HAP-1 (cell line): ENCODE measurements at regions not wholly inside any gene's neighbourhood (a gene's known extent, or its start where the extent isn't known, plus 50 kb on each side); places are given as distances from the start of the nearest gene placed in this dataset.

ENCODE experiments used
- DNase-seq, 2 experiments: peaks; one replicate each; pipeline ENCODE4 v3.0.0-alpha.2; 2016 to 2020; ENCODE audit warnings: low spot score in 2 of 2
- H3K27me3 ChIP-seq: fragments of 250-450 bp; sonication (Bioruptor Pico); 2 replicates; pipeline ENCODE4 v1.5.1; 2020; ENCODE audit warnings: low read depth, mild to moderate bottlenecking, moderate library complexity
- H3K36me3 ChIP-seq: fragments of 250-450 bp; sonication (Bioruptor Pico); replicated peaks from 2 replicates; pipeline ENCODE4 v1.5.1; 2020; ENCODE audit warnings: mild to moderate bottlenecking
- H3K4me1 ChIP-seq: fragments of 250-450 bp; sonication (Bioruptor Pico); 2 replicates; pipeline ENCODE4 v1.5.1; 2020; ENCODE audit warnings: mild to moderate bottlenecking
- H3K4me3 ChIP-seq: fragments of 250-450 bp; sonication (Bioruptor Pico); 2 replicates; pipeline ENCODE4 v1.5.1; 2020; ENCODE audit warnings: mild to moderate bottlenecking, moderate library complexity
- H3K9me3 ChIP-seq: fragments of 250-450 bp; sonication (Bioruptor Pico); 2 replicates; pipeline ENCODE4 v1.5.1; 2020; ENCODE audit warnings: mild to moderate bottlenecking, moderate library complexity
- in situ Hi-C: fragments of 300-500 bp; cut with MboI; formaldehyde crosslinking; loops from 3 replicates; pipeline ENCODE4 v1.14.3; 2020; ENCODE audit warnings: low sequenced_read_pairs, inconsistent platforms, mixed read lengths

DNA sequence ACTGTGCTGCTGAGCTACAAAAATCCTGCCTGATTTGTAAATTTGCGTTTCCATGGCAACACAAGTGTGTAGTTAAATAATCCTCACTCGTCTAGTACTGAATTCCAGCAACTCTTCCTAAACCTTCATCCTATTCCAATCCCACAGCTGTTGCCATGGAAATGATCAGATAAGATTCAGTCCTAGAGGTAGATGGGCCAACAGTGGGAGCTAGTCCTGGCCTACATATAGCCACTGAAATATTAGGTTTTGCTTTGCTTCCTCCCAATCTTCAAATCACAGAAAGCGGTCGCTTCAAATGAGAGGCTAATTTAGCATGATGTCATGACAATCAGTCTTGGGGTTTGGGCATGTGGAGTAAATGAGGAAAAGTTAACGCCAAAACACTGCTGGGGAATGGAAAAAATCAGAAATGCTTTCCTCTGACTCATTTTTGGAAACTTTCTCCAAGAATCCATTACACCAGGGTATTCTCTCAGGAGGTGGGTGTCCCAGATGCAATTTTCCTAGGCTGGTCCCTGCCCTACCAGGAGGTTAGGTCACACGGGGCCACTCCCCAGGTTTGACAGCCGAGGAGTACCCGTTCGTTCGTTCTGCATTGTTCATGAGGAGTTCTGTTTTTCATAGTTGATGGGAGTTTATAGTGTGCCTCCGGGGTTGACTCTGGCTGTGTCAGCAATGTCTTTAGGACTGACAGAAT, 159.2 kb upstream of the SLCO3A1 start:
- no peak overlapping the region for H3K4me3 ChIP-seq
- peak in 1 of 2 experiments; percentile 26 for DNase-seq
- no peaks in the 10 kb centered on the region for H3K36me3 ChIP-seq
- H3K27me3 ChIP-seq: no peaks in the 10 kb centered on the region
- in situ Hi-C loops: no loop called here
- H3K9me3 ChIP-seq: no peaks in the 10 kb centered on the region
- no peaks in the 10 kb centered on the region for H3K4me1 ChIP-seq

DNA sequence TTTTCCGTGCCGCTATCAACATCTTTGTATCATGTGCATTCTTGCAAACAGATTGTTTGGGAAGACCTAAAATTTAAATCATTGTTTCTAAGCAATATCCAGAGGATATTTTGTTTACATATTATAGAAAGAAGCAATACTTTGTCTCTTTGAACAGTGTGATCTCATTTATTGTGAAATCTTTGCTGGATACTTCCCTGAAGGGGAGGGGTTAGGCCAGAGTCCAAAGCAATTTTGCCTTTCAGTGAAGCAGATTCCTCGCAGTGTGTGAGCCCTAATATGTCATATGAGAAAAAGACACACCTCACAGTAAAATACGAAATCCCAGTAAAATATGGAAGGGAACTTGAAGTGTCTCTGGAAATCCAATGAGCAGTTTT, 158.7 kb upstream of the SLCO3A1 start:
- in situ Hi-C loops: no loop called here
- DNase-seq: no peak
- no peak overlapping the region for H3K4me3 ChIP-seq
- H3K4me1 ChIP-seq: no peaks in the 10 kb centered on the region
- no peaks in the 10 kb centered on the region for H3K9me3 ChIP-seq
- no peaks in the 10 kb centered on the region for H3K27me3 ChIP-seq
- no peaks in the 10 kb centered on the region for H3K36me3 ChIP-seq

DNA sequence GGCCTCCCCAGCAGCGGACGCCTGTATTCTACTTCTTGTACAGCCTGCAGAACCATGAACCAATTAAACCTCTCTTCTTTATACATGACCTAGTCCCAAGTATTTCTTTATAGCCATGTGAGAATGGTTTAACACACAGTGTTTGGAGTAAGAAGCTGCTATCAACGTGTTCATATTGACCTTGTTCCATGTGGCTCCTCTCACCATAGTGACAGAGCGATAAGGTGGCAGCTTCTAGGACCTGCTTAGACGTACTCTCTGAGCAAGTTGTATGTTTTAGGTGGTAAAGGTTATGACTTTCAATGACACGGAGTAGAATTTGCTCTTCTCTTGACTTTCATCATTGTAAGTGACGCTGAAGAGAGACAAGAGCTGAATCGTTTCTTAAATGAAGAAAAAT, 157.7 kb upstream of the SLCO3A1 start:
- no peak for DNase-seq
- in situ Hi-C loops: no loop called here
- no peaks in the 10 kb centered on the region for H3K27me3 ChIP-seq

DNA sequence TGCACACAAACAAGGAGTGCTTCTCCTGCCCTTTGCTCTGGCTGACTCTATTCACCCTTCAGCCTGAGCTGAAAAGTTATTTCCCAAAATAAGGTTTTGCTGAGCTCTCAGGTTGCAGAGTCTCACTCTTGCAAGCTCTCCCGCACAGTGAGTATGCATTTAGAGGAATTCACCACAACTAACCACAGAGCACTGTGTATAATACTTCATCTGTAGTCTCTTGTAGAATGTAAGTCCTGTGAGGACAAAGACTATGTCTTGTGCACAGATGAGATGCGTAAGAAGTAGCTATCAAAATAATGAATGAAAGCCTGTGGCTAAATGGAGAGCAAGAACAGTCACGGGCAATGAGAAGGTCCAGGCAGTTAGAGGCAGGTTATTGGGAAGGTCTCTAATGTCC, 156.5 kb upstream of the SLCO3A1 start:
- Histone ChIP-seq H3K4me1 (no peaks in the 10 kb centered on the region), H3K27me3 (no peaks in the 10 kb centered on the region), H3K9me3 (no peaks in the 10 kb centered on the region), H3K36me3 (no peaks in the 10 kb centered on the region), H3K4me3 (no peak overlapping the region)
- no peak for DNase-seq
- in situ Hi-C loops: no loop called here

More for the DNA sequence above, 157.7 kb upstream of the SLCO3A1 start:
- H3K9me3 ChIP-seq: no peaks in the 10 kb centered on the region
- H3K4me1 ChIP-seq: no peaks in the 10 kb centered on the region
- no peaks in the 10 kb centered on the region for H3K36me3 ChIP-seq
- no peak overlapping the region for H3K4me3 ChIP-seq

DNA sequence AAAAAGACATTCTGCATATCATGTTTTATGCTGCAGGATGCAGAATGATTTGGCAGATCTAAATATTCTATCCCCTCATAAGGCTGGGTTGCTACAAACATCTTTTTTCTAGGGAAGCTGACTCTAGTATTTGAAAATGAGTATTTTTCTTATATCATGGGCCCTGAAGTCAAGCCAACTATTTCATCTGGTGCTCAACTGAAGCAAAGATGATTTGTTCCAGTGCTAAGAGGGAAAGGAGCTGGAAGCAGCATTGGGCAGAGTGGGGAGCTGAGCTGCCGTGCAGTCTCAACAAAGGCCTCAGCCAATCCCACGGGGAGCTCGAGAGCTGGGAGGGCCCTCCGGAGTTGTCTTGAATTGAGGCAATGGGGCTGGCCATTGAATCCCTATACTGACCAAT, 155.3 kb upstream of the SLCO3A1 start:
- in situ Hi-C loops: no loop called here
- DNase-seq: no peak
- H3K36me3 ChIP-seq: no peaks in the 10 kb centered on the region
- no peaks in the 10 kb centered on the region for H3K9me3 ChIP-seq
- H3K4me1 ChIP-seq: no peaks in the 10 kb centered on the region
- H3K27me3 ChIP-seq: no peaks in the 10 kb centered on the region
- no peak overlapping the region for H3K4me3 ChIP-seq

DNA sequence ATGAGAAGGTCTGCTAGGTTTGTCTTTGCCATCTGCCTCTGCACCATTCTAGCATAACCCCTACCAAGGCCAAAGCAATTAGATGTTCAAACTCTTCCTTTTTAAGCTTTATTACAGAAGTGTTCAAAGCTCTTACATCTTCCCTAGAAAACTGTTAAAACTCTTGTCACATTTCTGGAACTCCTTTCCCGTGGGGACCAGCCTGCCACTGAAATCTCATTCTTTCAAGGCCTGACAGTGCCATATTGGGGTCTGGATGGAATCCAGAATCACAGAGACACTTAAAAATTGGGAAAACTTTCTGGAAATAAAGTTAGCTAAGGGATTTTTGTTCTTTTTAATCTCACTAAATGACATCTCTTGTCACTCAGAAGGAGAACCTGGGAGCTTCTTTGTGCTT, 153.8 kb upstream of the SLCO3A1 start:
- Histone ChIP-seq H3K4me1 (no peaks in the 10 kb centered on the region), H3K36me3 (no peaks in the 10 kb centered on the region), H3K27me3 (no peaks in the 10 kb centered on the region), H3K4me3 (no peak overlapping the region), H3K9me3 (no peaks in the 10 kb centered on the region)
- DNase-seq: no peak
- in situ Hi-C loops: no loop called here

DNA sequence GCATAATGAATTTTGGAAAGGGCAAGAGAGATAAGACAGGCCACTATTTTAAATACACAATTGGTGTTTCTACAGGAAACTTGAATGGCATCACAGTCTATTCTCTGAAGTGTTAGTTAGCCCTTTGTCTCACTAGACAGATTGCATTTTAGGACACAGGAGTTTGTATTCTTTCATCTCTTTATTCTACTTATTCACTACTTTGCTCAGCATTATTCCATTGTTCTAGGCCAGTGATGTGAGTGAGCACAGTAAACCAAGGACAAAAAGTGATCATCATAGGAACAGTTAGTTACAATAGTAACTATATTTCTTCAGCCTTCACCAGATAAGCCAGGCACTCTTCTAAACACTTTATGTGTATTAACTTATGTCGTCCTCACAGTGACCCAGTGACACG, 150.2 kb upstream of the SLCO3A1 start:
- in situ Hi-C loops: no loop called here
- DNase-seq: no peak

DNA sequence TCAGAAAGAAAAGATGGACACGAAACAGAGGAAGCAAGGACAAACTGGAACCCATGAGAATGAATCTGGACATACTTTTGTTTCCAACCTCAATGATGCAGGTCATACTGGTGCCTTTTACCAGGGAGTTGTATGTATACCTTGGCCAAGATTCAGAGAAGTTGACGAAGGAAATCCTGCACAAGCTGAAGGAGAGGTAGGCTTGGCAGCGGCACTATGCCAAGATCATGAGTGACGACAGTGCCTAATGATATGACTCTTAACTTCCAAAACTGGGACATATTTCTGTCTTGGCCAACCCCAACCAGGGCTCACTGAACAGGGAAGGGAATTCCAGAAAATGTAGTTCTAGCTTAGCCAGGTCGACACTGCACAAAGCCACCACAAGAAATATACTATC, 149.2 kb upstream of the SLCO3A1 start:
- Histone ChIP-seq H3K27me3 (no peaks in the 10 kb centered on the region), H3K36me3 (no peaks in the 10 kb centered on the region), H3K4me3 (no peak overlapping the region), H3K4me1 (no peaks in the 10 kb centered on the region), H3K9me3 (no peaks in the 10 kb centered on the region)
- in situ Hi-C loops: no loop called here
- DNase-seq: no peak

More for the DNA sequence above, 150.2 kb upstream of the SLCO3A1 start:
- Histone ChIP-seq H3K4me3 (no peak overlapping the region), H3K36me3 (no peaks in the 10 kb centered on the region), H3K27me3 (no peaks in the 10 kb centered on the region), H3K9me3 (no peaks in the 10 kb centered on the region), H3K4me1 (no peaks in the 10 kb centered on the region)

DNA sequence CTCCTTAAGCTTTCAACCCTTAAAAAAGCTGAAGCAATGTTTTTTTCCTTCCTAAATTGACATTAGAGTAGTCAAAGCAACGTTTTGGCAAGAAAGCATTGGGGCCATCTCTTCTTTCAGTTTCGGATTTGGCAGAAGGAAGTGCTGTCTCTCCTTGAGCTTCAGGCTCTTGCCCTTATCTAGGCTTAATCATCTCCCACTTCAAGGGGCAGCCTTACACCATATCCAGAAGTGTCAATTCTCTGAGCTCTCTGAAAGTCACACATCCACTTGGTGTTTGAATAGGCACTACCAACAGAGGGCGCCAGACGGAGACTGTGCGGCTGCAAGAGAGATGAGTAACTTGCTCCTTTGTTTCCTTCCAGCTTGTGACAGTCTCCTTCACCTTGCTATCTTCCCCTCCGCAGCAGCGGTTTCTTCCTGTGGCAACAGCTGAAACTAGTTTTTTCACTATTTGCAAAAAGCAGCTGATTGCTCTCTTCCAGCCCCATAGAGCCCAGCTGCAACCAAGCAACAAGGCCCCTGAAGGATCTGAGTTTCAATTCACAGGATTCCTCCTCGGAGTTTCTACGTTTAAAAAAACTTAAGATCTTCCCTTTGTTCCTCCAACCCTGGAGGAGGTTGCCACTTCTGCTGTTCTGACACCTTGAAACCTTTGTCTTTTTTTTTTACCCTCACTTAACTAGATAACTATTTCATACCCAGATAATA, 147.0 kb upstream of the SLCO3A1 start:
- Histone ChIP-seq H3K4me1 (no peaks in the 10 kb centered on the region), H3K36me3 (no peaks in the 10 kb centered on the region), H3K27me3 (no peaks in the 10 kb centered on the region), H3K9me3 (no peaks in the 10 kb centered on the region), H3K4me3 (no peak overlapping the region)
- peak; percentile 67 to 84 for DNase-seq
- in situ Hi-C loops: no loop called here

DNA sequence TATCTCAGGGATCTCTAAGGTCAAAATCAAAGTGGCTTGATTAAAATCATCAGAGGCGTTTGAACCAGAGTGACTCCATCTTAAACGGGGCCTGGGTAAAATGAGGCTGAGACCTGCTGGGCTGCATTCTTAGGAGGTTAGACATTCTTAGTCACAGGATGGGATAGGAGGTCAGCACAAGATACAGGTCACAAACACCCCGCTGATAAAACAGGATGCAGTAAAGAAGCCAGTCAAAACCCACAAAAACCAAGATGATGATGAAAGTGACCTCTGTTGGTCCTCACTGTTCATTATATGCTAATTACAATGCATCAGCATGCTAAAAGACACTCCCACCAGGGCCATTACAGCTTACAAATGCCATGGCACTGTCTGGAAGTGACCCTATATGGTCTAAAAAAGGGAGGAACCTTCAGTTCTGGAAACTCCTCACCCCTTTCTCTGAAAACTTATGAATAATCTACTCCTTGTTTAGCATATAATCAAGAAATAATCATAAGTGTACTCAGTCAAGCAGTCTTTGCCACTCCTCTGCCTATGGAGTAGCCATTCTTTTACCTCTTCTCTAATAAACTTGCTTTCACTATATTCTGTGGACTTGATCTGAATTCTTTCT, 143.3 kb upstream of the SLCO3A1 start:
- Histone ChIP-seq H3K9me3 (no peaks in the 10 kb centered on the region), H3K4me1 (no peaks in the 10 kb centered on the region), H3K36me3 (no peaks in the 10 kb centered on the region), H3K27me3 (no peaks in the 10 kb centered on the region), H3K4me3 (no peak overlapping the region)
- in situ Hi-C loops: no loop called here
- DNase-seq: no peak

DNA sequence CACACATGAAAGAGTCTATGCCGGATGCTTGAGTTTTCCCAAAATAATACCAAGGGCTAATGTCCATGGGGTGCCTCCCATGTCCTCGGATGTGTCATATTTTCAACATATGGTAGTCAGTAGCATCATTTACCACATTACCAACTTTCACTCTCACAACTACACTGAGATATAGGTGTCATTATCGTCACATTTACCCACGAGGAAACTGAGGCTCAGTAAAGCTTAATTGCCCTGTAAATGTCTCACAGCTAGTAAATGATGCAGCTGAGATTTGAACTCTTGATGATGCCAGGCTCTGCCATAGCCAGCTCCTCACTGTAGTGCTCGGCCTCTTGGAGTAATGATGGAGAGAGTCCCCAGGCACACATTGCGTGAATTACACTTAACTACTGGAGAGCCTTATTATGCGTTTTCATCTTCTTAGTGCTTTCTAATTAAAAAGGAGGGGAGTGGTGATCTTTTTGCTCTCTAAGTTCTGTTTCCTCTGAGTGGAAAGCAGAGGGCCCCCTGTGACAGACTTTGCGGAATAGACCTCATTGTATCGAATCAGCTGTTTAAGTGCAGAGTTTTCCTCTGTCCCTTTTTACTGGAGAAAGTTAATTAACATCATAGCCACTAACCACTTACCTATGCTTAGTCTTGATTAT, 142.0 kb upstream of the SLCO3A1 start:
- Histone ChIP-seq H3K27me3 (no peaks in the 10 kb centered on the region), H3K9me3 (no peaks in the 10 kb centered on the region), H3K4me3 (no peak overlapping the region), H3K36me3 (no peaks in the 10 kb centered on the region), H3K4me1 (peaks cover 3% of the 10 kb centered on the region; the same call in 1 of the 2 replicates)
- DNase-seq: no peak
- in situ Hi-C loops: no loop called here

DNA sequence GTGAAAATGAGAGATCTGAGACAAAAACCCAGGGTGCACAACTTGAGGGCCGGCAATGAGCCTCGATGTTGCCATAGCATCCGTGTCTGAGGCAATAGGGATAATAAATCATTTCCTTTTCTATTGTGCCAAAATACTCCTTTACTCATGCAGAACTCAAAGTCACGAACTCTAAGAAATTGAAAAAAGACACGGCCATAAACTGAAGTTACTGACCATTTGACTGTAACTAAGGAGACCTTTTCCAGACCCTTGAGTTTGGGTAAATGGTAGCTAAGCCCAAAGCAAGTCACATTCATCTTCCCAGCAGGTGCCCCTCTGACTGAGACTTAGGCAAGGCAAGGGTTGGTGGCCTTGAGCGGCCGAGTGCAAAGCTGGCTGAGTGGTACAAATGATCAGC, 141.2 kb upstream of the SLCO3A1 start:
- H3K27me3 ChIP-seq: no peaks in the 10 kb centered on the region
- peaks cover 7% of the 10 kb centered on the region; the same call in 1 of the 2 replicates for H3K4me1 ChIP-seq
- no peak for DNase-seq
- in situ Hi-C loops: no loop called here
- H3K9me3 ChIP-seq: no peaks in the 10 kb centered on the region
- no peaks in the 10 kb centered on the region for H3K36me3 ChIP-seq
- no peak overlapping the region for H3K4me3 ChIP-seq

DNA sequence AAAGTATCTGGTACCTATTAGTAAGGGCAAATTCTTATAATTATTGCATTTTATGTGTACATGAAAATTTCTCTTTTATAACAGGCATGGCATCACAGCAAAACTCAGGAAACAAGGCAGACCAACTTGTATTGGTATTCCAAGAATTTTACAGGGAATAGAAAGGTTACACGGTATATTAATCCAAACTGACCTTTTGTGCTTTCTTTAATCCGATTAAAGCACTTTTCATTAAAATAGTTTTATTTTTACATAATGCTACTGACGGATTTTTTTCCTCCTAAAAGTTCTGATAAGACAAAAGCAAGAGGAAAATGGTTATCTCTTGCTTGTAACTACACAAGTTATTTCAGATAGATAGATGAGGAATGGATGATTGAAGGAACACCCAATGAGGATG, 137.0 kb upstream of the SLCO3A1 start:
- peak in 1 of 2 experiments; percentile 46 for DNase-seq
- Histone ChIP-seq H3K27me3 (no peaks in the 10 kb centered on the region), H3K9me3 (no peaks in the 10 kb centered on the region), H3K4me3 (no peak overlapping the region), H3K4me1 (peaks cover 7% of the 10 kb centered on the region; the same call in 1 of the 2 replicates), H3K36me3 (no peaks in the 10 kb centered on the region)
- in situ Hi-C loops: no loop called here

DNA sequence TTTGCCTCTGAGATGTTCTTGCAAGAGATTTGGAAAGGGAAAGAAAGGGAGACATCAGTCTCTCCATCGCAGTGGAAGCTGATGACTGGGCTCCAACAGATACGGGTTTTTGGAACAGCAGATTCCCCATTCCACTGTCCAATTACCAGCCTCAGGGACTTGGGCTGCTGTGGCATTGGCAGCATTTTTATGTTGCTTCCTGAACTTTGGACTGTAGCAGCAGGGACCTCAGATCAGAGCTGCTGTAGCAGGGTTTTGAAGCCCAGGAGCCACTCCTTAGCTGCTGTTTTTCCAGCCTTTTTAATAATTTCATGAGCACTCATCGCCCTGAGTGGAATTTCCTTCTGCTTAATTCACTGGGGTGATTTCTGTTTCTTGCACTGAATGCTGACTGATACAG, 135.7 kb upstream of the SLCO3A1 start:
- Histone ChIP-seq H3K4me3 (no peak overlapping the region), H3K4me1 (peaks cover 7% of the 10 kb centered on the region; the same call in 1 of the 2 replicates), H3K27me3 (no peaks in the 10 kb centered on the region), H3K36me3 (no peaks in the 10 kb centered on the region), H3K9me3 (no peaks in the 10 kb centered on the region)
- in situ Hi-C loops: no loop called here
- DNase-seq: no peak
